ENCODE measurements at regions not wholly inside any gene's neighbourhood (a gene's known extent, or its start where the extent isn't known, plus 50 kb on each side); places are given as distances from the start of the nearest gene placed in this dataset.

DNA sequence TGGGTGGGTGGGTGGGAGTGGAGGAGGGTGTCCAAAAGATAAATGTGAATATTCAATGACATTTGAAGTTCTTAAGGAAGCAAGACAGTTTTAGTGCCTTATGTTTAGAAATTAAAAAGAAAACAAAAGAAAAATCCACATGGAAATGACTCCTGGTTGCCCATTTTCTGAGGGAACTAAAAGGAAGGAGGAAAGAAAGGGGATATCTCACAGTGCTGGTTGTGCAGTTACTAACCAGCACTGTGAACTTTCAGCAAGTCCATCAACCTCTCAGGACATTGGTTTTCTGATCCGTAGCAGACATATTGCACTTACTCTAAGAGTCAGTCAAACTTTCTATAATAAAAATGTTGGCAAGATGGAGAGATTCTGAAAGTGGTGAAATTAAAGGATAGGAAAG is 431.0 kb upstream of the CLINT1 start:
- TF ChIP-seq, protein P1, sequence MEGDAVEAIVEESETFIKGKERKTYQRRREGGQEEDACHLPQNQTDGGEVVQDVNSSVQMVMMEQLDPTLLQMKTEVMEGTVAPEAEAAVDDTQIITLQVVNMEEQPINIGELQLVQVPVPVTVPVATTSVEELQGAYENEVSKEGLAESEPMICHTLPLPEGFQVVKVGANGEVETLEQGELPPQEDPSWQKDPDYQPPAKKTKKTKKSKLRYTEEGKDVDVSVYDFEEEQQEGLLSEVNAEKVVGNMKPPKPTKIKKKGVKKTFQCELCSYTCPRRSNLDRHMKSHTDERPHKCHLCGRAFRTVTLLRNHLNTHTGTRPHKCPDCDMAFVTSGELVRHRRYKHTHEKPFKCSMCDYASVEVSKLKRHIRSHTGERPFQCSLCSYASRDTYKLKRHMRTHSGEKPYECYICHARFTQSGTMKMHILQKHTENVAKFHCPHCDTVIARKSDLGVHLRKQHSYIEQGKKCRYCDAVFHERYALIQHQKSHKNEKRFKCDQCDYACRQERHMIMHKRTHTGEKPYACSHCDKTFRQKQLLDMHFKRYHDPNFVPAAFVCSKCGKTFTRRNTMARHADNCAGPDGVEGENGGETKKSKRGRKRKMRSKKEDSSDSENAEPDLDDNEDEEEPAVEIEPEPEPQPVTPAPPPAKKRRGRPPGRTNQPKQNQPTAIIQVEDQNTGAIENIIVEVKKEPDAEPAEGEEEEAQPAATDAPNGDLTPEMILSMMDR (optimal IDR thresholded peaks at IDR 0.05 in 1 of 3, IDR thresholded peaks at IDR 0.05 in 1 of 3, conservative IDR thresholded peaks at IDR 0.05 in 1 of 3; ENCODE audit: extremely low read depth in 1 of 3, insufficient read depth in 2 of 3, low read length in 3 of 3), result no peak
- no peak for TF ChIP-seq EZH2 (IDR thresholded peaks at IDR 0.05; ENCODE audit: low read length)
- Histone ChIP-seq H3K4me3 (ENCODE audit: control insufficient read depth in 2 of 3, extremely low read depth in 1 of 3, insufficient read depth in 2 of 3, low read depth in 1 of 3, low read length in 3 of 3) (no peak overlapping the region), H3K36me3 (ENCODE audit: control insufficient read depth in 2 of 2, extremely low read depth in 1 of 2, insufficient read depth in 2 of 2, low read length in 2 of 2) (no peaks in the 10 kb centered on the region), H4K20me1 (ENCODE audit: control insufficient read depth, extremely low read depth, insufficient read depth, low read length) (no peaks in the 10 kb centered on the region), H3K9ac (ENCODE audit: control insufficient read depth, extremely low read depth, insufficient read depth, low read length) (no peak overlapping the region), H3K9me3 (ENCODE audit: control insufficient read depth, low read depth, low read length) (no peaks in the 10 kb centered on the region), H3K4me2 (ENCODE audit: control insufficient read depth, extremely low read depth, insufficient read depth, low read depth, low read length) (no peak overlapping the region), H2AFZ (ENCODE audit: control insufficient read depth, low read length) (no peak overlapping the region), H3K9me1 (ENCODE audit: control insufficient read depth, extremely low read depth, insufficient read depth, low read length) (no peaks in the 10 kb centered on the region), H3K79me2 (ENCODE audit: control insufficient read depth, insufficient read depth, low read length) (no peaks in the 10 kb centered on the region), H3K27me3 (ENCODE audit: control insufficient read depth, extremely low read depth, insufficient read depth, low read length) (no peaks in the 10 kb centered on the region), H3K27ac (ENCODE audit: control insufficient read depth, insufficient read depth, low read length) (no peak overlapping the region), H3K4me1 (ENCODE audit: control insufficient read depth, extremely low read depth, insufficient read depth, low read length) (no peaks in the 10 kb centered on the region)
- FAIRE-seq (no peak), DNase-seq (ENCODE audit: low read depth, low spot score) (no peak)
- dilution Hi-C loops (cut with MboI; ENCODE audit: extremely low pct_ligation_motif_present, low sequenced_read_pairs), result no loop called here

DNA sequence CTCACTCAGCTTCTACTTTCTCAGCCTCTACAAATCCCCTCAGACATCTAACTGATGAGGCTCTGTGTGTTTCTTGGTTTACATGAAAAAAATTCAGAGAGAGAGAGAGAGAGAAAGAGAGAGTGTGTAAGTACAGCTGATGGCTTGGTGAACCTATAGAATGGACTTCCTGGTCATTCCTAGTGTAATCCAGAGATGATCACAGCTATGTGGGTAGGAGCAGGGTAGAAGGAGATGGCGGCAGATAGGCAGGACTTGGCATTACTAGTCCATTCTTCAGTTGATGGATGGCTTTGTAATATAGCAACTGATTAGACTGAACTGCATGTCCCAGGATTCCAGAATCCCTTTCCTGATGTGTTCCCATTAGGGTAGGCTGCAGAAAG is 429.3 kb upstream of the CLINT1 start:
- H2AFZ ChIP-seq (ENCODE audit: control insufficient read depth, low read length), result no peak overlapping the region
- dilution Hi-C loops (cut with MboI; ENCODE audit: extremely low pct_ligation_motif_present, low sequenced_read_pairs), result no loop called here
- no peak for FAIRE-seq
- no peaks in the 10 kb centered on the region for H3K4me1 ChIP-seq (ENCODE audit: control insufficient read depth, extremely low read depth, insufficient read depth, low read length)
- TF ChIP-seq EZH2 (IDR thresholded peaks at IDR 0.05; ENCODE audit: low read length), result no peak
- TF ChIP-seq, protein P1 (optimal IDR thresholded peaks at IDR 0.05 in 1 of 3, IDR thresholded peaks at IDR 0.05 in 1 of 3, conservative IDR thresholded peaks at IDR 0.05 in 1 of 3; ENCODE audit: extremely low read depth in 1 of 3, insufficient read depth in 2 of 3, low read length in 3 of 3), result no peak
- no peaks in the 10 kb centered on the region for H3K36me3 ChIP-seq (ENCODE audit: control insufficient read depth in 2 of 2, extremely low read depth in 1 of 2, insufficient read depth in 2 of 2, low read length in 2 of 2)
- H3K9me3 ChIP-seq (ENCODE audit: control insufficient read depth, low read depth, low read length), result no peaks in the 10 kb centered on the region
- no peak overlapping the region for H3K9ac ChIP-seq (ENCODE audit: control insufficient read depth, extremely low read depth, insufficient read depth, low read length)
- H3K4me3 ChIP-seq (ENCODE audit: control insufficient read depth in 2 of 3, extremely low read depth in 1 of 3, insufficient read depth in 2 of 3, low read depth in 1 of 3, low read length in 3 of 3), result no peak overlapping the region
- no peaks in the 10 kb centered on the region for H3K27me3 ChIP-seq (ENCODE audit: control insufficient read depth, extremely low read depth, insufficient read depth, low read length)
- no peaks in the 10 kb centered on the region for H3K9me1 ChIP-seq (ENCODE audit: control insufficient read depth, extremely low read depth, insufficient read depth, low read length)
- H4K20me1 ChIP-seq (ENCODE audit: control insufficient read depth, extremely low read depth, insufficient read depth, low read length), result no peaks in the 10 kb centered on the region
- H3K4me2 ChIP-seq (ENCODE audit: control insufficient read depth, extremely low read depth, insufficient read depth, low read depth, low read length), result no peak overlapping the region
- no peak overlapping the region for H3K27ac ChIP-seq (ENCODE audit: control insufficient read depth, insufficient read depth, low read length)
- H3K79me2 ChIP-seq (ENCODE audit: control insufficient read depth, insufficient read depth, low read length), result no peaks in the 10 kb centered on the region
- DNase-seq (ENCODE audit: low read depth, low spot score), result no peak

Data from keratinocyte (primary cell).